PFSK-1 (cell line): ENCODE measurements at regions not wholly inside any gene's neighbourhood (a gene's known extent, or its start where the extent isn't known, plus 50 kb on each side); places are given as distances from the start of the nearest gene placed in this dataset.

Experiments used
- POLR2AphosphoS5 ChIP-seq: IDR thresholded peaks from 2 replicates; pipeline ENCODE4 v1.6.1; 2012; ENCODE audit warnings: low read depth, mild to moderate bottlenecking, control low read depth, low read length, moderate library complexity
- TAF1 ChIP-seq: IDR thresholded peaks from 2 replicates; pipeline ENCODE4 v1.6.1; 2012; ENCODE audit warnings: low read length, control low read depth, borderline replicate concordance; ENCODE audit not compliant: insufficient read depth

DNA sequence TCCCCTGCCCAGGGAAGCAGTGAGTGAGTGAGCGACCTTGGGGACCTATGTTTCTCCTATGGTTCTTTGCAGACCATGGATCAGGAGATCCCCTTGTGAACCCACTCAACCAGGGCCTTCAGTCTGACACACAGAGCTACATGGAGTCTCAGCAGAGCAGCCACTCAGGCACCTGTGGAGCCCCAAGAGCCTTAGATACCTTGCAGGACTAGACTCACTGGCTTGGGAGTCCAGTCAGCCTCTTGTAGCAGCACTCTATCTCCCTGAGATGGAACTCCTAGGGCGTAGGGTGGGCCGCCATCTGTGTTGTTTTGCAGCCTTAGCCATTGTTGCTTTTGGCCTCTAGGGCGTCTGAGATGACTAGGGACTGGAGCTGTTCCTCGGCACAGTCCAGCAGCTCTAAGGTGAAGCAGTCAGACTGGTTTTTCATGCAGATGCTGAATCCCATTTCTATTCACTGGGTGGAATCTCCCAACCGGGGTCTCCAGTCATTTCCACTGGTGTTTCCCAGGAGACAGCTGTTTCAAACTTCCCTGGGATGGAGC lies 284.6 kb upstream of the RPS23 start:
- TF ChIP-seq POLR2AphosphoS5 (no peak), TAF1 (no peak)
